Hematopoietic multipotent progenitor cell treated with erythropoietin and hydrocortisone succinate and interleukin-3 and kit ligand, for 15 days (in vitro differentiated cells): ENCODE measurements at regions not wholly inside any gene's neighbourhood (a gene's known extent, or its start where the extent isn't known, plus 50 kb on each side); places are given as distances from the start of the nearest gene placed in this dataset.
"Not testable (repeated sequence)": the region's sequence is repeated elsewhere in the genome, so short reads cannot be mapped to it uniquely, and the experiment has no call there.

Experiments used
- DNase-seq: peaks from one replicate; pipeline ENCODE4 v3.0.0-alpha.2; 2015; ENCODE audit warnings: low spot score

- DNase-seq: peak; percentile 14
These were observed 60.0 kb upstream of the BANK1 start for GRCh38 chr4:101730291-101731117.

- no peak for DNase-seq
These were observed 63.3 kb upstream of the BANK1 start for GRCh38 chr4:101727238-101727637.

- DNase-seq: no peak
These were observed 66.4 kb upstream of the BANK1 start for GRCh38 chr4:101724093-101724492.

- no peak for DNase-seq
These were observed 71.7 kb upstream of the BANK1 start for GRCh38 chr4:101718810-101719209.

- DNase-seq: no peak
These were observed 78.8 kb upstream of the BANK1 start for GRCh38 chr4:101711590-101712260.

- no peak for DNase-seq
These were observed 79.7 kb upstream of the BANK1 start for GRCh38 chr4:101710806-101711205.

GRCh38 chr4:101708293-101709039 lies 82.1 kb upstream of the BANK1 start:
- DNase-seq: no peak

GRCh38 chr4:101707596-101707995 lies 82.9 kb upstream of the BANK1 start:
- no peak for DNase-seq

GRCh38 chr4:101706535-101707057 lies 83.9 kb upstream of the BANK1 start:
- no peak for DNase-seq

- no peak for DNase-seq
These were observed 89.0 kb upstream of the BANK1 start for GRCh38 chr4:101701551-101701950.

GRCh38 chr4:101699441-101700124 lies 90.9 kb upstream of the BANK1 start:
- no peak for DNase-seq

- no peak for DNase-seq
These were observed 93.3 kb upstream of the BANK1 start for GRCh38 chr4:101697266-101697665.

- no peak for DNase-seq
These were observed 94.1 kb upstream of the BANK1 start for GRCh38 chr4:101696276-101697010.

GRCh38 chr4:101695176-101695575 lies 95.4 kb upstream of the BANK1 start:
- no peak for DNase-seq

- not testable (repeated sequence) for DNase-seq
These were observed 96.1 kb upstream of the BANK1 start for GRCh38 chr4:101694403-101694802.

- DNase-seq: no peak
These were observed 96.6 kb upstream of the BANK1 start for GRCh38 chr4:101693842-101694398.

GRCh38 chr4:101689220-101689619 lies 101.3 kb upstream of the BANK1 start:
- no peak for DNase-seq

- DNase-seq: no peak
These were observed 105.4 kb upstream of the BANK1 start for GRCh38 chr4:101685126-101685525.

GRCh38 chr4:101682946-101683345 lies 107.6 kb upstream of the BANK1 start:
- DNase-seq: no peak

- no peak for DNase-seq
These were observed 112.3 kb upstream of the BANK1 start for GRCh38 chr4:101678180-101678579.

- DNase-seq: no peak
These were observed 119.6 kb upstream of the BANK1 start for GRCh38 chr4:101670897-101671296.
